Ishikawa (cell line): ENCODE measurements at regions not wholly inside any gene's neighbourhood (a gene's known extent, or its start where the extent isn't known, plus 50 kb on each side); places are given as distances from the start of the nearest gene placed in this dataset.

Experiments used
- CEBPB ChIP-seq: IDR thresholded peaks from 2 replicates; pipeline ENCODE4 v1.6.1; 2012
- CREB1 ChIP-seq: IDR thresholded peaks from 2 replicates; pipeline ENCODE4 v1.6.1; 2012; ENCODE audit warnings: low read depth
- EGR1 ChIP-seq: IDR thresholded peaks from 2 replicates; pipeline ENCODE4 v1.6.1; 2012
- EP300 ChIP-seq: IDR thresholded peaks from 2 replicates; pipeline ENCODE4 v1.6.1; 2012; ENCODE audit warnings: borderline replicate concordance
- FOXM1 ChIP-seq: IDR thresholded peaks from 2 replicates; pipeline ENCODE4 v1.6.1; 2012; ENCODE audit warnings: low read depth, borderline replicate concordance
- MAX ChIP-seq: IDR thresholded peaks from 2 replicates; pipeline ENCODE4 v1.6.1; 2012
- NFIC ChIP-seq: IDR thresholded peaks from 2 replicates; pipeline ENCODE4 v1.6.1; 2012
- RAD21 ChIP-seq: IDR thresholded peaks from 2 replicates; pipeline ENCODE4 v1.6.1; 2012; ENCODE audit warnings: low read depth
- REST ChIP-seq: IDR thresholded peaks from 2 replicates; pipeline ENCODE4 v1.6.1; 2012; ENCODE audit warnings: low read depth, mild to moderate bottlenecking
- TAF1 ChIP-seq: IDR thresholded peaks from 2 replicates; pipeline ENCODE4 v1.6.1; 2012; ENCODE audit warnings: low read depth, mild to moderate bottlenecking
- TCF12 ChIP-seq: IDR thresholded peaks from 2 replicates; pipeline ENCODE4 v1.6.1; 2012; ENCODE audit warnings: low read depth
- TEAD4 ChIP-seq: IDR thresholded peaks from 2 replicates; pipeline ENCODE4 v1.6.1; 2012
- USF1 ChIP-seq: IDR thresholded peaks from 2 replicates; pipeline ENCODE4 v1.6.1; 2012
- YY1 ChIP-seq: IDR thresholded peaks from 2 replicates; pipeline ENCODE4 v1.6.1; 2012; ENCODE audit warnings: low read depth
- ZBTB7A ChIP-seq: IDR thresholded peaks from 2 replicates; pipeline ENCODE4 v1.6.1; 2012; ENCODE audit warnings: low read depth

GRCh38 chr1:60345621-60346020 is 272.1 kb upstream of the C1orf87 start:
- TF ChIP-seq TCF12 (no peak), TEAD4 (no peak), MAX (no peak), CEBPB (no peak), EGR1 (no peak), FOXM1 (no peak), YY1 (no peak), RAD21 (no peak), REST (no peak), TAF1 (no peak)

GRCh38 chr1:60345049-60345448 is 271.5 kb upstream of the C1orf87 start:
- no peak for TF ChIP-seq YY1
- no peak for TF ChIP-seq EGR1
- no peak for TF ChIP-seq CEBPB
- no peak for TF ChIP-seq MAX
- no peak for TF ChIP-seq CREB1
- TF ChIP-seq TCF12, result no peak
- TF ChIP-seq TEAD4, result no peak
- TF ChIP-seq ZBTB7A, result no peak
- TF ChIP-seq RAD21, result no peak
- no peak for TF ChIP-seq EP300
- TF ChIP-seq FOXM1, result no peak
- no peak for TF ChIP-seq USF1
- TF ChIP-seq REST, result no peak
- TF ChIP-seq TAF1, result no peak

GRCh38 chr1:60343736-60344135 is 270.2 kb upstream of the C1orf87 start:
- no peak for TF ChIP-seq CREB1
- TF ChIP-seq MAX, result no peak
- TF ChIP-seq EGR1, result no peak
- TF ChIP-seq CEBPB, result no peak
- no peak for TF ChIP-seq FOXM1
- TF ChIP-seq ZBTB7A, result no peak
- TF ChIP-seq RAD21, result no peak
- no peak for TF ChIP-seq TAF1
- no peak for TF ChIP-seq USF1
- TF ChIP-seq TEAD4, result no peak
- no peak for TF ChIP-seq EP300
- no peak for TF ChIP-seq NFIC
- TF ChIP-seq REST, result no peak

GRCh38 chr1:60342569-60342968 is 269.0 kb upstream of the C1orf87 start:
- TF ChIP-seq MAX, result no peak
- no peak for TF ChIP-seq RAD21
- no peak for TF ChIP-seq CEBPB

GRCh38 chr1:60341274-60341673 is 267.7 kb upstream of the C1orf87 start:
- TF ChIP-seq TAF1 (no peak), REST (no peak), NFIC (no peak), TCF12 (no peak), USF1 (no peak), FOXM1 (no peak), YY1 (no peak), CEBPB (no peak), ZBTB7A (no peak), RAD21 (no peak), TEAD4 (no peak), EP300 (no peak), EGR1 (no peak), CREB1 (no peak), MAX (no peak)
